SH-SY5Y (cell line): ENCODE measurements at regions not wholly inside any gene's neighbourhood (a gene's known extent, or its start where the extent isn't known, plus 50 kb on each side); places are given as distances from the start of the nearest gene placed in this dataset.

ENCODE experiments used
- GATA2 ChIP-seq: IDR thresholded peaks from 2 replicates; pipeline ENCODE4 v1.6.1; 2011; ENCODE audit warnings: mild to moderate bottlenecking, low read depth, low read length
- GATA3 ChIP-seq: IDR thresholded peaks from 2 replicates; pipeline ENCODE4 v1.6.1; 2011; ENCODE audit warnings: low read depth, mild to moderate bottlenecking, low read length, moderate library complexity

DNA sequence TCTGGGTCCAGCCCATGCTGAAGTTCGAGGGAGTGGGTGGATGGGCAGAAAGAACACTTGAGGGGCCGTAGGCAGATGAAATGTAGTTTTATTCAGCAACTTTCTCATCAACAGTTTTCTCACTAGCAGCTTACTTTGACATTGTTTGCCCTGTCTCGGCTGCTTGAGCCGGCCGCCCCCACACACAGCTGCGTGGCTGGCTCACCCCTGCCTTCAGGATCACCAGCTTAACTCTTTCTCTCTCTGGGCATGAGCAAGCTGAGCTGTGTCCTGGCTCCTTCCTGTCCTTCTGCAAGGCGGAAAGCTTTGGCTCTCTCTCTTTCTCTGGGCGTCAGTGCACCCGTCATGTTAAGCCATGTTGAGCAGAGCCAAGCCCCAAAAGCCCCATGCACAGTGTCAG lies 104.4 kb upstream of the GNG12 start:
- TF ChIP-seq GATA2 (no peak), GATA3 (no peak)
